Hematopoietic multipotent progenitor cell treated with erythropoietin and hydrocortisone succinate and interleukin-3 and kit ligand, for 6 days (in vitro differentiated cells): ENCODE measurements at regions not wholly inside any gene's neighbourhood (a gene's known extent, or its start where the extent isn't known, plus 50 kb on each side); places are given as distances from the start of the nearest gene placed in this dataset.

Source experiments
- DNase-seq: peaks from one replicate; pipeline ENCODE4 v3.0.0-alpha.2; 2015

- no peak for DNase-seq
Measured at GRCh38 chr2:5111581-5111980, 580.6 kb upstream of the SOX11 start.

- no peak for DNase-seq
Measured at GRCh38 chr2:5119046-5119445, 573.1 kb upstream of the SOX11 start.

- DNase-seq: no peak
Measured at GRCh38 chr2:5121121-5121520, 571.1 kb upstream of the SOX11 start.

DNA sequence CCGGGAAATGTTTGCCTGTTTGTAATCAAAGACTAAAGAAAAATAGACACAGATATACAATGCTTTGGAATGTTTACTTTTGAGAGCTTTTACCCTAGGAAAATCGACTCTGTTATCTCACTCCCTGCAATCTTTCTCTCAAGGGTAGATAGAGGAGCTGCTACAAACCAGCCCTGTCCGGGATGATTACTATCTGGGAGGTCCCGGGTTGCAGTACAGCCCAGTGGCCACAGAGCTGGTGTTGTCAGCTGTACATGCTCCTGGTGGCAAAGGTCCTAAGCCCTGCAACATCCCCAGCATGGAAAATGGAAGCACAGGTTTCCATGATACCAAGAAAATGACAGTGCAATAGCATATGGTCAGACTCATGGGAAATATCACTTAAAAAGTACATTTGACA is 570.5 kb upstream of the SOX11 start:
- DNase-seq: no peak

DNA sequence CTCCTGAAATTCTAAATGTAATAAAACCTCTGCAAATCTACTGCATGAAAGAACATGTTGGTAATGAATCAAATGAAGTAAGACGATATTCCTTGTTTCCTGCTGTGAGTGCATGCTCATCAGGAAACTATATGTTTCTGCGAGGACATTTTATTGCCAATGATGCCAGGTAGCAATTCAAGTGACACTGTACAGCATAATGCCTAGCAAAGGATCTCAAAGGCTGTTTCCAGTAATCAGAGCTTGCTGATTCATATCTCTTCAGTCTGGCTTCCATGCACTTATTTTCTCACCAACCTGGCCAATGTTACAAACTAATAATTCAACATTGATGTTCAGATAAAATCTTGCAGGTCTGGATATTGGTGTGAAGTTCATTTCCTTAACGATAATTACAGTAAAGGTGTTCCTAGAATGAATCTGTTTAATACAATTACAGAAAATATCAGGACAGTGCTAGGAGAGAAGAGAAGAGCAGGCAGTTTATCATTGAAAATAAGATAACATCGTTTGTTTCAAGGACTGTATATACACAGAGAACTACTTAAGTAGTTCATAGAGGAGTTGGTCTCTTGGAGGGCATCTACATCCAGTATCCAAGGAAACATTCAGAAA is 568.5 kb upstream of the SOX11 start:
- no peak for DNase-seq

GRCh38 chr2:5125017-5125730 is 567.0 kb upstream of the SOX11 start:
- no peak for DNase-seq

DNA sequence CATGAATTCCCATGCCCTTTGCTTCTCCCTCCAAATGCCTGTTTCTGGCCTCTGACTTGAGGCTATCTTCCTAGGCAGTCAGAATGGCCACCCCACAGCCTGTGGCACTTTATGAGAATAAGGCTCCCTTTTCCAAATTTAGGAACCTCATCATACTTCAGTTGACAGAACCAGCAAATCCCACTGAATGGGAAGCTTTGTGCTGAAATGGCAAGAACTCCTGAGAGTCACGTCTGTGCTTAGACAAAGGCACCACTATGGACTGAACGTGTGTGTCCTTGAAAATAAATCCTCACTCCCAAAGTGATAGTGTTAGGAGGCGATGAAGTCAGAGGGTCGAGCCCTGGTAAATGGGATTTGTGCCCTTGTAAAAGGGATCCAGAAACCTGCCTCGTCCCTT is 559.9 kb upstream of the SOX11 start:
- DNase-seq: no peak

GRCh38 chr2:5140347-5140746 is 551.8 kb upstream of the SOX11 start:
- DNase-seq: no peak

DNA sequence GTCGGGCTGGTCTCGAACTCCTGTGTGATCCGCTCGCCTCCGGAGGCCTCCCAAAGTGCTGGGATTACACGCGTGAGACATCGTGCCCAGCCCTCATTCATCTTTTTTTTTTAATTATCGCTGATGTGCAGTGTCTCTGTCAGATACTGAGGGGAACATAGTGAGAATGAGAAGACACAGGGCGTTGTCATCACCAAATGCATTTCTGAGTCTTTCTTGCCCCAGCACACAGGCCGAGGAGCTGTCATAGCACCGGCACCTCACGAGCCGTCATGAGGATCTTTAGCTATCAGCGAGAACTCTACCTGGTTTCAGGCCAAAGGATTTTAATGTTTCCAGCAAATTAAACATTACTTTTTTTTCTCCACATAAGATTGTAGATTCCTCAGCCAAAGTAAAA is 548.0 kb upstream of the SOX11 start:
- DNase-seq: no peak

DNA sequence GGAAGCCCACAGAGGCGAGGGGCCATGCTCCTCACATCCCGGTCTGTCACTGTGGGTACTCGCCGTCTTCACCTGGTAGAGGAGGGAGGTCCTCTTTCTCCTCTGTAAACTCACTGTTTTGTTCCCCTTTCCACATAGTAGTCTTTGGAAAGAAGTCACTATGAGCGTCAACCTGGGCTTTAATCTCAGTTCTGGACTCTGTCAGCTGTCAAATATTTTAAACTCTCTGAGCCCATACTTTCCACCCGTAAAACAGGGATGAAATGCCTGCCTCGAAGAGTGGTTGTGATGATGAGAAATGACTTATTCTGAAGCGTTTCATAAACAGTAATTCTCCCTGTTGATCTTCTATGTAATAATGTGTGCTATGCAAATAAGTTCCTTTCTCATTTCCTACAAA is 547.1 kb upstream of the SOX11 start:
- DNase-seq: no peak

DNA sequence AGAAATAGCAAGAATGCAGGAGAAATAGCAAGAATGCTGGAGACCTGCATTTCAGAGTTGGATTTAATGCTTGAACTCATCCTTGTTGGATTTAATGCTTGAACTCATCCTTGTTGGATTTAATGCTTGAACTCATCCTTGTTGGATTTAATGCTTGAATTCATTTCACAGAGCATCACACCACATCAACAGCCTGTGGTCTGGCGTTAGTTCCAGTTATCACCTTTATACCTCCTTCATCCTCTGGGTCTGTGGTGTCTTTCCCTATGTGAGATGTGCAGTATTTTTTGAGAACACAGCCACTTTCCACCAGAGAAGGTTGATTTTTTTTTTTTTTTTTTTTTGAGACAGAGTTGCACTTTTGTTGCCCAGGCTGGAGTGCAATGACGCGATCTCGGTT is 546.4 kb upstream of the SOX11 start:
- DNase-seq: no peak

- DNase-seq: no peak
Measured at GRCh38 chr2:5148392-5149085, 543.6 kb upstream of the SOX11 start.

DNA sequence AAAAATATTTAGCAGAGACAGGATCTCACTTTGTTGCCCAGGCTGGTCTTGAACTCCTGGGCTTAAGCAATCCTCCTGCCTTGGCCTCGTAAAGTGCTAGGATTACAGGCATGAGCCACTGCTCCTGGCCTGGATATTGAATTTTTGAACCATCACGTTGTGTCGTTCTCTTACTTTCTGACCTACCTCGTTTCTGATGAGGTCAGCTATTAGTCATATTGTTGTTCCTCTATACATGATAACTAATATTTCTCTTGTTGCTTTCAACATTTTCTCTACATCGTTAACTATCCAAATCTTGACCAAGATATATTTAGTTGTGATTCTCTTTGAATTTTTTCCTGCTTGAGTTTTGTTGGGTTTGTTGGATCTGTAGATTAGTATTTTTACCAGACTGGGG is 541.3 kb upstream of the SOX11 start:
- DNase-seq: no peak

DNA sequence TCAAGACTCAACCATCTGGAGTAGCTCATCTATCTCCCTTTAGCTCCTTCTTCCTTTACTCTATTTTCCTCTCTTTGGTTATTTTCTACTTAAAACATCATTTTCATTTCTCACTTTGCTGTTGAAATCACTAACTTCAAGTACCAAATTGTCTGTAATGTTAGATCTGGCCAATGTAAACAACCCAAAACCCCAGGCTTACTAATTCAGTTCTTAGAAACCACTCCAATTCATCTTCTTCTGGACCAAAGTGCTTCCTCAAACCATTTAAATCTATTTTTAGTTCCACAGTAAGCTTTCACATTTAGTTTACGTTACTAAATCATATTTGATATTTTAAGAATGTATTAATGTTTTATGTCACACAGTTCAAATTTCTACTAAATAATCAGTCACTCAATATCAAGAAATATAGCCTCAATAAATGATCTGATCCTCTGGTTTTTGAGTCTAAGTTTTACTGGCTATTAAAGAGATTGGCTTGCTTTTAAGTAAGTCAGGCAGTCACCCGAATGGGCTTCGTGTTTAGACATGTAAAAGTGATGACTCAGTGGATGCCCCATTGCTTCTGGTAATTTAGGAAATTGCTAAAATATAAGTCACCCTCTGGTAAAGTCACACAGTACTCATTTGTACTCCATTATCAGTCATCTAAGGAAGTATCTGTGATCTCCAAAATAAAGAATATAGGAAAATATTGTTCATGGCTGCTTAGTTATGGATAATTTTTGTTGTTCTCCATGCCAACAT is 527.2 kb upstream of the SOX11 start:
- no peak for DNase-seq

DNA sequence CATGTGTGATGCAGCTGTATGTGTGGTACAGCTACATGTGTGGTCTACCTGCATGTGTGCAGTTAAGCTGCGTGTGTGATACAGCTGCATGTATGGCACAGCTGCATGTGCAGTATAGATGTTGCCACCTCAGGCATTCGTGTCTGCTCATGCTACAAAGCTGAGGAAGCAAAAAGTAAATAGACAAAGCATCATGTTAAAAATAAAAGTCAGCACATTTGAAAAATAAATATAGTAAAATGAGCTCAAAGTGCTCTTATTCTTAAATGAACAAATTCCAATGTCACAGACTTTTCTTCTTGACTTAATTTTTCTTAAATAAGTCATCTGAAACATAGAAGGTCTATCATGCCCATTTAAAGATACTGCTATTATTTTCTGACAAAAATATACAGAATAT is 519.3 kb upstream of the SOX11 start:
- DNase-seq: no peak

DNA sequence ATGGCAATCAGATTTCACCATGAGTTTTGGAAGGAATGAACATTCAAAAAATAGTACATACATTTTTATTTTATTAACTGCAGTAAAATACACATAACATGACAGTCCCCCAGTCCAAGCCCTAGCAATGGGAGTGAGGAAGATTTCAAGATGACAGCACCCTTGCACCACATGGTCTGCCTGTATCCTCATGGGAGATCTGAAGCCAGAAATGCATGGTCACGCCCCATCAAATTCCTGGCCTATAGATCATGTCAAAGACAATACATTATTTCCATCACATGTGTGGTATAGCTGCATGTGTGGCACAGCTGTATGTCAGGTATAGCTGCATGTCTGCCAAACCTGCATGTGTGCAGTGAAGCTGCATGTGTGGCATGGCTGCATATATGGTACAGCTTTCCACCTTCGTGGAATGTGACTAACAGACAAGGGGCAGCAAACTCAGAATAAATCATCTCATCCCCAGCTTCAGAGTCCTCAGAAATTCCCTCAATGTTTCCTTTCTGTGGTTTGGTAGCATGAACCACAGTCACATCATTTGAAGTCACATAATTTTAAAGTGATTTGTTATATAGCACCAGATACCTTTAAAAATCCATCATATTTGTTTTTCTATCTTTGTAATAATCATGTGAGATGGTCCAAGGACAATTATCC is 518.2 kb upstream of the SOX11 start:
- no peak for DNase-seq

- no peak for DNase-seq
Measured at GRCh38 chr2:5175231-5175630, 517.0 kb upstream of the SOX11 start.

DNA sequence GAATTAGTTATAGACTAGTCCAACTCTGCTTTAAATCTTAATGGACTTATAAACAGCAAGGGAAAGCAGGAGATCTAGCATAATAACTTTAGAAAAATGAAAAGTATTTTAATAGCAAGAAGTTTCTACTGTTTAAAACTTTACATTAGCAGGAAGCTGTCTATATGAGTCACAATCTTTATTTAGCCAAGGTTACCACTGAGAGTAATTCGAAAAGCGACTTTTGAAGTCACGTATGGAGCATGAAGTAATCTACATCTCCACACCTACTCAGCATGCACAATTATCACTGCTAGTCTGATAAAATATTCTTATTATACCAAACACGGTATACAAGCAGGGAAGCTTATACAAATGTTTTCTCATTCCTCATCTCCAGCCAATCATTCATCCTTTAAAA is 515.4 kb upstream of the SOX11 start:
- no peak for DNase-seq

DNA sequence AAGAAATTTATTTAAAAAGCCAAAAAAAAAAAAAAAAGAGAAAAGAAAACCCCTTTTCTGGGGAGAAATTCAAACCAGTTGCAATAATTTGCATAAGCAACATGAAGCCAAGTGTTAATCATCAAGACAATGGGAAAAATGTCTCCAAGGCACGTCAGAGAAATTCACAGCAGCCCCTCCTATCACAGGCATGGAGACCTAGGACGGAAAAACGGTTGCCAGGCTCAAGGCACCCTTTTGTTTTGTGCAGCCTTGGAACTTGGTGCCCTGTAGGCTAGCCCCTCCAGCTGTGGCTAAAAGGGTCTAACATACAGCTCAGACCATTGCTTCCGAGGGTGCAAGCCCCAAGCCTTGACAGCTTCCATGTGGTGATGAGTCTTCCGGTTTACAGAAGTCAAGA is 509.2 kb upstream of the SOX11 start:
- DNase-seq: no peak

DNA sequence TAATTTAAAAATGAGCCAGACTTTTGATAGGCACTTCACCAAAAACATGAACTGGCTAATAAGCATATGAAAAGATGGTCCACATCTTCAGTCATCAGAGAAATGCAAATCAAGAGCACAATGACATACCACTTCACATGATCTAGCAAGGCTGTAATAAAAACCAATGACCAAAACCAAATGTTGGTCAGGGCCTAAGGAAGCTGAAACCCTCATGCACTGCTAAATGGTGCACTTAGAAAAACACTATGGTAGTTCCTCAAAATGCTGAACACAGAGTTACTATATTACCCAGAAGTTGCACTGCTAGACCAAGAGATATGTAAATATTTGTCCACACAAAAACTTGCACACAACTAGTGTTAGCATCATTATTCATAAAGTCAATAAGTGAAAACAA is 504.9 kb upstream of the SOX11 start:
- no peak for DNase-seq

GRCh38 chr2:5188636-5189035 is 503.5 kb upstream of the SOX11 start:
- no peak for DNase-seq

DNA sequence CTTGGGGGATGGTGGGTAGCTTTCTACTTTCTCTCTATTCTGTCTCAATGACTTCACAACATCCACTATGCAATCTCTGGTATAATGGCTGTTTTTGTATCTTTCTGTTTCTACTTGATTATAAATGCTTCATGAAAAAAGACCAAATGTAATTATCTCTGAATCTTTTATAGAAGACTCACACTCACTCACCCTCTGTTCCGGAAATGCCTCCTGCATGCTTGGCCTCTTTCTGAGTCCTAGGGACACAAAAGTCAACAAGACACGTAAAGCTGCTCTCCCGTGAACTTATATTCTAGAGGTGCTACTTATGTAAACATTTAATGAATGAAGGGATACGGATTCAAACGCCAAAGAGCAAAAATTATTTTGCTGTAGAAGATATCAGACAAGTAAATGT is 502.2 kb upstream of the SOX11 start:
- no peak for DNase-seq

DNA sequence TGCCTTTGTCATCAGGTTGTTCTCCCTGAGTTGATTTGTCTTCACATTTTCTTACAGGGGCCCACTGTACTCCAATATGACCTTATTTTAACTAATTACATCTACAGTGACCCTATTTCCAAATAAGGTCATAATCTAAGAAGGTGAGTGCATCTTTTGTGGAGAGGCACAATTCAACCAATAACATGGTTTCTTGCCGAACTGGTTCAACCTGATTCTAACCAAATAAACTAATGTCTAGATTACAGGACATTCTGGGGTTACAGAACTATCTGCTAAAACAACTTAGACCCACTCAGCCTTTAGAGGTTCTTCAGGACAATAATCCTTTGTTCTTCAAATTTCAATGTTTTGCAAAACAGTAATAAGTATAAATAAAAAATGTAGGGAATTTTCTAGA is 496.5 kb upstream of the SOX11 start:
- no peak for DNase-seq
